IMR-90 (cell line): ENCODE measurements at regions not wholly inside any gene's neighbourhood (a gene's known extent, or its start where the extent isn't known, plus 50 kb on each side); places are given as distances from the start of the nearest gene placed in this dataset.

Source experiments
- BHLHE40 ChIP-seq: fragments of 150-350 bp; IDR thresholded peaks from 2 replicates; pipeline ENCODE4 v1.6.1; 2016; ENCODE audit warnings: mild to moderate bottlenecking, low read depth, low read length
- CEBPB ChIP-seq: IDR thresholded peaks from 2 replicates; pipeline ENCODE4 v1.6.1; 2012; ENCODE audit warnings: low read depth, low read length, improper control_type of control experiment
- CHD1 ChIP-seq: IDR thresholded peaks from 2 replicates; pipeline ENCODE4 v1.6.1; 2012; ENCODE audit warnings: low read depth, low read length, improper control_type of control experiment
- CTCF ChIP-seq: conservative IDR thresholded peaks from 2 replicates; pipeline ENCODE4 v1.5.1; 2012; ENCODE audit warnings: mild to moderate bottlenecking, low read depth, low read length, improper control_type of control experiment
- MAFK ChIP-seq: IDR thresholded peaks from 2 replicates; pipeline ENCODE4 v1.6.1; 2012; ENCODE audit warnings: low read depth, low read length, improper control_type of control experiment
- MAZ ChIP-seq: IDR thresholded peaks from 2 replicates; pipeline ENCODE4 v1.6.1; 2012; ENCODE audit warnings: low read depth, mild to moderate bottlenecking, low read length, improper control_type of control experiment, moderate library complexity, borderline replicate concordance
- POLR2A ChIP-seq: IDR thresholded peaks from 2 replicates; pipeline ENCODE4 v1.6.1; 2012; ENCODE audit warnings: mild to moderate bottlenecking, low read depth, low read length
- RAD21 ChIP-seq: IDR thresholded peaks from 2 replicates; pipeline ENCODE4 v1.6.1; 2012; ENCODE audit warnings: low read length, improper control_type of control experiment
- RCOR1 ChIP-seq: IDR thresholded peaks from 2 replicates; pipeline ENCODE4 v1.6.1; 2012; ENCODE audit warnings: mild to moderate bottlenecking, low read length, improper control_type of control experiment; ENCODE audit not compliant: insufficient replicate concordance
- RFX5 ChIP-seq: IDR thresholded peaks from 2 replicates; pipeline ENCODE4 v1.8.0; 2012; ENCODE audit warnings: low read depth, mild to moderate bottlenecking, low read length, moderate library complexity
- SMC3 ChIP-seq: fragments of 150-350 bp; IDR thresholded peaks from 2 replicates; pipeline ENCODE4 v1.6.1; 2016; ENCODE audit warnings: low read depth, mild to moderate bottlenecking, antibody characterized with exemption, low read length, moderate library complexity
- TF ChIP-seq, protein P1 (sequence below): fragments of 150-350 bp; IDR thresholded peaks from 2 replicates; pipeline ENCODE4 v1.6.1; 2017; ENCODE audit warnings: mild to moderate bottlenecking, antibody characterized with exemption, low read length, low read depth

GRCh38 chr11:103633819-103634590 lies 402.4 kb upstream of the DDI1 start:
- TF ChIP-seq CTCF (no peak), POLR2A (no peak), RAD21 (no peak), BHLHE40 (no peak), CHD1 (no peak), MAFK (no peak), MAZ (no peak), SMC3 (no peak), CEBPB (no peak), RCOR1 (no peak), RFX5 (no peak)
- TF ChIP-seq, protein P1, sequence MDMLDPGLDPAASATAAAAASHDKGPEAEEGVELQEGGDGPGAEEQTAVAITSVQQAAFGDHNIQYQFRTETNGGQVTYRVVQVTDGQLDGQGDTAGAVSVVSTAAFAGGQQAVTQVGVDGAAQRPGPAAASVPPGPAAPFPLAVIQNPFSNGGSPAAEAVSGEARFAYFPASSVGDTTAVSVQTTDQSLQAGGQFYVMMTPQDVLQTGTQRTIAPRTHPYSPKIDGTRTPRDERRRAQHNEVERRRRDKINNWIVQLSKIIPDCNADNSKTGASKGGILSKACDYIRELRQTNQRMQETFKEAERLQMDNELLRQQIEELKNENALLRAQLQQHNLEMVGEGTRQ: no peak
